ENCODE measurements at regions not wholly inside any gene's neighbourhood (a gene's known extent, or its start where the extent isn't known, plus 50 kb on each side); places are given as distances from the start of the nearest gene placed in this dataset.

DNA sequence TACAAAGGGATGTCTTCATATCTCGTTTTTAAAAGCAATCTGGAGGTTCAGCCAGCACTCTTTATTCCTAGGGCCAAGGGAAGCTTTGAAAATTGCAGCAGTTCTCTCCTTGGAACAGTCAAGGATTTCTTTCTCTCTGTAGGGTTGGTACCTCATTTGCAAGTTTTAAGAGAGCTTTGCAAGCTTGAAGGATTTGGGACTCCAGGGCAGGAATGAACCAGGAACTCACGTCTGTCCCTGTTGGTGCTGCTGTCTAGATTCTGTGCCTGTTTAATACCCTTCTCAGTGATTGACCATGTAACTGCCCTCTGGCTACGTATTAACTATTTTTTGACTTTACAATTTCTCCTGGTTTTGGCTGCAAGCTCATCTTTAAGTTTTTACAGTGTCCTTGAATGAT, 262.5 kb upstream of the ST6GAL2 start:
- H3K27me3 ChIP-seq (ENCODE audit: insufficient read depth, low read depth, low read length), result no peaks in the 10 kb centered on the region
- no peaks in the 10 kb centered on the region for H3K9me2 ChIP-seq (ENCODE audit: insufficient read depth, low read length)
- TF ChIP-seq MXI1 (conservative IDR thresholded peaks at IDR 0.05; ENCODE audit: poor library complexity, severe bottlenecking) (no peak), POLR2AphosphoS5 (IDR thresholded peaks at IDR 0.05) (no peak), RAD21 (conservative IDR thresholded peaks at IDR 0.05) (no peak), EP300 (conservative IDR thresholded peaks at IDR 0.05; ENCODE audit: poor library complexity, severe bottlenecking) (no peak), EZH2 (IDR thresholded peaks at IDR 0.05; ENCODE audit: borderline replicate concordance, insufficient read depth, low read length, poor library complexity, severe bottlenecking) (no peak), SMC3 (conservative IDR thresholded peaks at IDR 0.05; ENCODE audit: poor library complexity) (no peak), TAF1 (IDR thresholded peaks at IDR 0.05; ENCODE audit: low read depth) (no peak)
- TF ChIP-seq, protein P1, sequence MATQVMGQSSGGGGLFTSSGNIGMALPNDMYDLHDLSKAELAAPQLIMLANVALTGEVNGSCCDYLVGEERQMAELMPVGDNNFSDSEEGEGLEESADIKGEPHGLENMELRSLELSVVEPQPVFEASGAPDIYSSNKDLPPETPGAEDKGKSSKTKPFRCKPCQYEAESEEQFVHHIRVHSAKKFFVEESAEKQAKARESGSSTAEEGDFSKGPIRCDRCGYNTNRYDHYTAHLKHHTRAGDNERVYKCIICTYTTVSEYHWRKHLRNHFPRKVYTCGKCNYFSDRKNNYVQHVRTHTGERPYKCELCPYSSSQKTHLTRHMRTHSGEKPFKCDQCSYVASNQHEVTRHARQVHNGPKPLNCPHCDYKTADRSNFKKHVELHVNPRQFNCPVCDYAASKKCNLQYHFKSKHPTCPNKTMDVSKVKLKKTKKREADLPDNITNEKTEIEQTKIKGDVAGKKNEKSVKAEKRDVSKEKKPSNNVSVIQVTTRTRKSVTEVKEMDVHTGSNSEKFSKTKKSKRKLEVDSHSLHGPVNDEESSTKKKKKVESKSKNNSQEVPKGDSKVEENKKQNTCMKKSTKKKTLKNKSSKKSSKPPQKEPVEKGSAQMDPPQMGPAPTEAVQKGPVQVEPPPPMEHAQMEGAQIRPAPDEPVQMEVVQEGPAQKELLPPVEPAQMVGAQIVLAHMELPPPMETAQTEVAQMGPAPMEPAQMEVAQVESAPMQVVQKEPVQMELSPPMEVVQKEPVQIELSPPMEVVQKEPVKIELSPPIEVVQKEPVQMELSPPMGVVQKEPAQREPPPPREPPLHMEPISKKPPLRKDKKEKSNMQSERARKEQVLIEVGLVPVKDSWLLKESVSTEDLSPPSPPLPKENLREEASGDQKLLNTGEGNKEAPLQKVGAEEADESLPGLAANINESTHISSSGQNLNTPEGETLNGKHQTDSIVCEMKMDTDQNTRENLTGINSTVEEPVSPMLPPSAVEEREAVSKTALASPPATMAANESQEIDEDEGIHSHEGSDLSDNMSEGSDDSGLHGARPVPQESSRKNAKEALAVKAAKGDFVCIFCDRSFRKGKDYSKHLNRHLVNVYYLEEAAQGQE (IDR thresholded peaks at IDR 0.05; ENCODE audit: borderline replicate concordance), result no peak
- TF ChIP-seq, protein P2, sequence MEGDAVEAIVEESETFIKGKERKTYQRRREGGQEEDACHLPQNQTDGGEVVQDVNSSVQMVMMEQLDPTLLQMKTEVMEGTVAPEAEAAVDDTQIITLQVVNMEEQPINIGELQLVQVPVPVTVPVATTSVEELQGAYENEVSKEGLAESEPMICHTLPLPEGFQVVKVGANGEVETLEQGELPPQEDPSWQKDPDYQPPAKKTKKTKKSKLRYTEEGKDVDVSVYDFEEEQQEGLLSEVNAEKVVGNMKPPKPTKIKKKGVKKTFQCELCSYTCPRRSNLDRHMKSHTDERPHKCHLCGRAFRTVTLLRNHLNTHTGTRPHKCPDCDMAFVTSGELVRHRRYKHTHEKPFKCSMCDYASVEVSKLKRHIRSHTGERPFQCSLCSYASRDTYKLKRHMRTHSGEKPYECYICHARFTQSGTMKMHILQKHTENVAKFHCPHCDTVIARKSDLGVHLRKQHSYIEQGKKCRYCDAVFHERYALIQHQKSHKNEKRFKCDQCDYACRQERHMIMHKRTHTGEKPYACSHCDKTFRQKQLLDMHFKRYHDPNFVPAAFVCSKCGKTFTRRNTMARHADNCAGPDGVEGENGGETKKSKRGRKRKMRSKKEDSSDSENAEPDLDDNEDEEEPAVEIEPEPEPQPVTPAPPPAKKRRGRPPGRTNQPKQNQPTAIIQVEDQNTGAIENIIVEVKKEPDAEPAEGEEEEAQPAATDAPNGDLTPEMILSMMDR (IDR thresholded peaks at IDR 0.05; ENCODE audit: poor library complexity, severe bottlenecking), result no peak
- H2AFZ ChIP-seq (ENCODE audit: low read depth, low read length), result no peak overlapping the region
- H3K4me2 ChIP-seq (ENCODE audit: low read length), result no peak overlapping the region
- H3K4me3 ChIP-seq (ENCODE audit: low read length), result no peak overlapping the region
- no peaks in the 10 kb centered on the region for H3K9me3 ChIP-seq (ENCODE audit: low read length)
- H3F3A ChIP-seq (ENCODE audit: insufficient read depth, low read length, poor library complexity, severe bottlenecking), result no peaks in the 10 kb centered on the region
- H3K79me2 ChIP-seq (replicated peaks; ENCODE audit: insufficient read depth, low read length), result no peaks in the 10 kb centered on the region
- no peak overlapping the region for H3K9ac ChIP-seq (ENCODE audit: low read length)
- H3K36me3 ChIP-seq (ENCODE audit: insufficient read depth, low read length), result no peaks in the 10 kb centered on the region
- no peaks in the 10 kb centered on the region for H4K20me1 ChIP-seq (ENCODE audit: insufficient read depth)
- no peak overlapping the region for H3K27ac ChIP-seq (ENCODE audit: low read length)

DNA sequence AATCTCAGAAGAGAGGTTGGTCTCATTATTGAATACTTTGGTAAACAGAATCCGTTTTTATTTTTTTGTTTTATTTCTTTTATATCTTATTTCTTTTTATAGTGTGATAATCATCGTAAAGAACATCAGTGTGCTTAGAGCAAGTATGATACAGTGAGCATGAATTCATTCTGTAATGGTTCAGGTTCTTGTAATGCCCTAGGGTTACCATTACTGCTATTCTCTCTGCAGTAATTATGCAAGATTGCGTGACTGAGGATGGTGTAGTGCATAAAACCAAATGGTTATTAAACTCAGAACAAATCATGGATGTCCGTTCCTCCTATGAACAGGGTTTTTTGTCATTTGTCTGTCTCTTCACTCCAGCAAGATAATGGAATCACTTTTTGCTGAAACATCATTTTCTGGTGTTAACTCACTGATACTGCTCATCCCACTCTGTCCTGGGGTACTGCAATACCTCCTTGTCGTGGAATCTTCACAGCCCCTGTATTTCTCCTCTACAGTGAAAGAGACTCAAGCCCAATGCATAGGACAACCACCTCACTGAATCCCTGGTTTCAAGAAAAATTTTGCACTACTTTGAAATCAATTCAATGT, 274.8 kb upstream of the ST6GAL2 start:
- Histone ChIP-seq H3K27ac (ENCODE audit: low read length) (no peak overlapping the region), H3K27me3 (ENCODE audit: insufficient read depth, low read depth, low read length) (no peaks in the 10 kb centered on the region), H3K36me3 (ENCODE audit: insufficient read depth, low read length) (no peaks in the 10 kb centered on the region), H3K9ac (ENCODE audit: low read length) (no peak overlapping the region), H3K79me2 (replicated peaks; ENCODE audit: insufficient read depth, low read length) (no peaks in the 10 kb centered on the region), H3F3A (ENCODE audit: insufficient read depth, low read length, poor library complexity, severe bottlenecking) (no peaks in the 10 kb centered on the region), H3K4me3 (ENCODE audit: low read length) (no peak overlapping the region), H4K20me1 (ENCODE audit: insufficient read depth) (no peaks in the 10 kb centered on the region), H3K4me2 (ENCODE audit: low read length) (no peak overlapping the region), H2AFZ (ENCODE audit: low read depth, low read length) (no peak overlapping the region), H3K9me3 (ENCODE audit: low read length) (peaks cover 6% of the 10 kb centered on the region), H3K9me2 (ENCODE audit: insufficient read depth, low read length) (no peaks in the 10 kb centered on the region)
- TF ChIP-seq, protein P1 (IDR thresholded peaks at IDR 0.05; ENCODE audit: borderline replicate concordance), result no peak
- TF ChIP-seq EP300 (conservative IDR thresholded peaks at IDR 0.05; ENCODE audit: poor library complexity, severe bottlenecking), result no peak
- no peak for TF ChIP-seq SMC3 (conservative IDR thresholded peaks at IDR 0.05; ENCODE audit: poor library complexity)
